ENCODE measurements at regions not wholly inside any gene's neighbourhood (a gene's known extent, or its start where the extent isn't known, plus 50 kb on each side); places are given as distances from the start of the nearest gene placed in this dataset.
"Not testable (repeated sequence)": the region's sequence is repeated elsewhere in the genome, so short reads cannot be mapped to it uniquely, and the experiment has no call there.

- no peak for DNase-seq
Measured at GRCh38 chr18:59848002-59848401, 51.8 kb upstream of the PMAIP1 start.

GRCh38 chr18:59847491-59847846 lies 52.3 kb upstream of the PMAIP1 start:
- DNase-seq, result not testable (repeated sequence)

GRCh38 chr18:59846814-59847490 lies 52.8 kb upstream of the PMAIP1 start:
- no peak for DNase-seq

GRCh38 chr18:59842947-59843346 lies 56.8 kb upstream of the PMAIP1 start:
- no peak for DNase-seq

GRCh38 chr18:59839931-59840685 lies 59.7 kb upstream of the PMAIP1 start:
- DNase-seq, result no peak

- no peak for DNase-seq
Measured at GRCh38 chr18:59839246-59839645, 60.5 kb upstream of the PMAIP1 start.

GRCh38 chr18:59837586-59837985 lies 62.2 kb upstream of the PMAIP1 start:
- DNase-seq, result peak; percentile 78

GRCh38 chr18:59835605-59836379 lies 64.0 kb upstream of the PMAIP1 start:
- no peak for DNase-seq

GRCh38 chr18:59834267-59834666 lies 65.5 kb upstream of the PMAIP1 start:
- no peak for DNase-seq

GRCh38 chr18:59833785-59834184 lies 66.0 kb upstream of the PMAIP1 start:
- DNase-seq, result no peak

- DNase-seq, result peak; percentile 33
Measured at GRCh38 chr18:59823596-59824195, 76.1 kb upstream of the PMAIP1 start.

GRCh38 chr18:59822612-59823550 lies 76.9 kb upstream of the PMAIP1 start:
- DNase-seq, result no peak

GRCh38 chr18:59821983-59822382 lies 77.8 kb upstream of the PMAIP1 start:
- DNase-seq, result no peak

- no peak for DNase-seq
Measured at GRCh38 chr18:59820663-59821062, 79.1 kb upstream of the PMAIP1 start.

- DNase-seq, result no peak
Measured at GRCh38 chr18:59818769-59819168, 81.0 kb upstream of the PMAIP1 start.

GRCh38 chr18:59814891-59815290 lies 84.9 kb upstream of the PMAIP1 start:
- DNase-seq, result no peak

- DNase-seq, result no peak
Measured at GRCh38 chr18:59813942-59814341, 85.9 kb upstream of the PMAIP1 start.

GRCh38 chr18:59810735-59811520 lies 88.9 kb upstream of the PMAIP1 start:
- no peak for DNase-seq

GRCh38 chr18:59810183-59810582 lies 89.6 kb upstream of the PMAIP1 start:
- no peak for DNase-seq

GRCh38 chr18:59802031-59802430 lies 97.8 kb upstream of the PMAIP1 start:
- no peak for DNase-seq

- DNase-seq, result no peak
Measured at GRCh38 chr18:59801576-59801975, 98.2 kb upstream of the PMAIP1 start.

All from NCI-H1417 treated with DMSO at 0.1 percent for 48 hours (cell line).